ENCODE measurements at regions not wholly inside any gene's neighbourhood (a gene's known extent, or its start where the extent isn't known, plus 50 kb on each side); places are given as distances from the start of the nearest gene placed in this dataset.

DNA sequence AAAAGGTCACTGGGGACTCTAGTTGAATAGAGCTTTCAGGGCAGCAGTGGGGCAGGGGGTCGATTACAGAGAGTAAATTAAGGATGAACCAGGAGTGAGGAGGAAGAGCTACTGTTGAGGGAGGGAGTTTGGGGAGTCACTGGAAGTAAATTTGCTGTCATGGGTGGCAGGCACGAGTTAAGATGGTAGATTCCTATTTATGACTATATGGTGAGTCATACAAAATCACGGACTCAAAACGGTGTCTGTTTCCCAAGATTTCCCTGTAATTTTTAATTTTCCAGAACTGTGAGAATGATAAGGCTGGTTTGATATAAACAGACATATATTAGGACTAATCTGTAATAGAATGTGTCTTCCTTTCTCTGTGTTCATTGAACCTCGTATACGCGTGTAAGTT is 287.6 kb upstream of the GOT2 start:
- TF ChIP-seq, protein P1, sequence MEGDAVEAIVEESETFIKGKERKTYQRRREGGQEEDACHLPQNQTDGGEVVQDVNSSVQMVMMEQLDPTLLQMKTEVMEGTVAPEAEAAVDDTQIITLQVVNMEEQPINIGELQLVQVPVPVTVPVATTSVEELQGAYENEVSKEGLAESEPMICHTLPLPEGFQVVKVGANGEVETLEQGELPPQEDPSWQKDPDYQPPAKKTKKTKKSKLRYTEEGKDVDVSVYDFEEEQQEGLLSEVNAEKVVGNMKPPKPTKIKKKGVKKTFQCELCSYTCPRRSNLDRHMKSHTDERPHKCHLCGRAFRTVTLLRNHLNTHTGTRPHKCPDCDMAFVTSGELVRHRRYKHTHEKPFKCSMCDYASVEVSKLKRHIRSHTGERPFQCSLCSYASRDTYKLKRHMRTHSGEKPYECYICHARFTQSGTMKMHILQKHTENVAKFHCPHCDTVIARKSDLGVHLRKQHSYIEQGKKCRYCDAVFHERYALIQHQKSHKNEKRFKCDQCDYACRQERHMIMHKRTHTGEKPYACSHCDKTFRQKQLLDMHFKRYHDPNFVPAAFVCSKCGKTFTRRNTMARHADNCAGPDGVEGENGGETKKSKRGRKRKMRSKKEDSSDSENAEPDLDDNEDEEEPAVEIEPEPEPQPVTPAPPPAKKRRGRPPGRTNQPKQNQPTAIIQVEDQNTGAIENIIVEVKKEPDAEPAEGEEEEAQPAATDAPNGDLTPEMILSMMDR (IDR thresholded peaks at IDR 0.05): no peak
- no peak for TF ChIP-seq POLR2A (IDR thresholded peaks at IDR 0.05)
